Endothelial cell of umbilical vein (primary cell): ENCODE measurements at regions not wholly inside any gene's neighbourhood (a gene's known extent, or its start where the extent isn't known, plus 50 kb on each side); places are given as distances from the start of the nearest gene placed in this dataset.

Experiments used
- CTCF ChIP-seq, 2 donors: IDR thresholded peaks; 1 replicate in 1 of 2; 2 replicates in 1 of 2; pipeline ENCODE4 v1.5.1; 2011; ENCODE audit warnings: low read length in 2 of 2, mild to moderate bottlenecking in 2 of 2, moderate library complexity in 2 of 2, control low read depth in 1 of 2, inconsistent platforms in 1 of 2, low read depth in 1 of 2; ENCODE audit not compliant: insufficient read depth in 1 of 2; ENCODE audit errors: extremely low read depth in 1 of 2
- MAX ChIP-seq: IDR thresholded peaks from 2 replicates; pipeline ENCODE4 v1.6.1; 2011; ENCODE audit not compliant: insufficient read depth, insufficient read length

- no peak for TF ChIP-seq CTCF (IDR thresholded peaks at IDR 0.05; ENCODE audit: extremely low read depth in 1 of 2, insufficient read depth in 1 of 2, low read depth in 1 of 2, low read length in 2 of 2)
- no peak for TF ChIP-seq MAX
These were observed 146.0 kb upstream of the JUN start for GRCh38 chr1:58929671-58930325.
